HTR-8/SVneo (cell line): ENCODE measurements at regions not wholly inside any gene's neighbourhood (a gene's known extent, or its start where the extent isn't known, plus 50 kb on each side); places are given as distances from the start of the nearest gene placed in this dataset.
"Not testable (repeated sequence)": the region's sequence is repeated elsewhere in the genome, so short reads cannot be mapped to it uniquely, and the experiment has no call there.

Experiments
- DNase-seq: peaks from one replicate; pipeline ENCODE4 v3.0.0; 2011; ENCODE audit warnings: low spot score, mixed read lengths; ENCODE audit not compliant: insufficient read length
- FAIRE-seq: peaks from 2 replicates; lab custom pipeline; 2011; peaks lifted over from hg19 to GRCh38; lab: Jason Lieb, UNC

GRCh38 chr7:113030489-113030888, 56.1 kb downstream of the GPR85 start:
- FAIRE-seq (no peak), DNase-seq (no peak)

- FAIRE-seq = no peak
- DNase-seq = no peak
These were observed 59.7 kb downstream of the GPR85 start for GRCh38 chr7:113026941-113027340.

- FAIRE-seq = not testable (repeated sequence)
These were observed 69.3 kb downstream of the GPR85 start for GRCh38 chr7:113017144-113017857.

DNA sequence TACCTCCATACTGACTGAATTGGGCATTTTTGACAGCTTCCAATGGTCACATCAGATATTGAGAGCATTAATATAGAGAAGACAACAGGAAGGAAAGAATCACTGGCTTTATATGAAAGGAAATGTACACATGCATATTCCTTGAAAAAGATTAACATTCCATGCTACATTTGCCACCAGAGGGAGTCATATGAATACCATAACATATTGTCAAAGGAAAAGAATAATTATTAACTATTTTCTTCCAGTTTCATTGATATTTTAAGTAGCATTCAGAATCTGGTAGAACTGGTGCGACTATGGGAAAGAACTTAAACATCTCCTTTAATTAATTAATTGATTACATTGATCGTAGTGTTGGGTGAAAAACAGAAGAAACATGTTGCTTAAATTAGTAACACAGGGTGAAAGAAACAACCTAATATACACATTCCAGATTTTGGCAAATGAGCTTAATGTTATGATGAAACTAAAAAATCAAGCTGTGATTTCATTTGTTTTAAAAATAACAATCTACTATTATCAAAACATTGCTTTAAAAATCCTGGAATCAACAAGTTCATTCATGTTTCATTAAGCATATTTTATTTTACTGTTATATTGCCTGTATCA, 71.5 kb downstream of the GPR85 start:
- DNase-seq (peak; percentile 5), FAIRE-seq (no peak)

More at GRCh38 chr7:113017144-113017857, 69.3 kb downstream of the GPR85 start:
- DNase-seq = not testable (repeated sequence)

DNA sequence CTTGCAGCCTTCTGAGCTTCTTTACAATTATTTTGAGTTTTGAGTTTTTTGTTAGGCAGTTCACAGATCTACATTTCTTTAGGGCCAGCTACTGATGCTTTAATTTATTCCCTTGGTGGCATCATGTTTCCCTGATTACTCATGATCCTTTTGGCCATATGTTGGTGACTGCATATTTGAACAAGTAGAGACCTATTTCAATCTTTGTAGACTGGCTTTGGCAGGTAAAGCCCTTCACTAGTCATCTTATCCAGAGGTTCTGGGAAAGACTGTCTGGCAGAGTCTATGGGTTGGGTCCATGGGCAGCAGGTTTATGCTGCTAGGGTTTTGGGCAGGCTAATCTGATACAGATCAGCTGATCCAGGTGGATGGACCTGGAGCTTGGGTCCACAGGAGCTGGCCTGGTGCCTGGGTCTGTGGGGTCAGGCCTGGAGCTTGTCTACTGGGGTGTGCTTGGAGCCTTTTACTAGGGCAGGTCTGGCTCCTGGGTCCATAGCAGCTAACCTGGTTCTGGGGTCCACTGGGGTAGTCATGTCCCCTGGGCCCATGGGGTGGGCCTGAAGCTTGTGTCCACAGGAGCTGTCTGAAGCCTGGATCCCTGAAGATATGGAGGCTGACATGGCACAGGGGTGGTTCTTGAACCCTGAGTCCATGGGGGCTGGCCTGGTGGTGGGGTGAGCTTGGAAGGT, 72.7 kb downstream of the GPR85 start:
- DNase-seq = no peak
- FAIRE-seq = no peak

DNA sequence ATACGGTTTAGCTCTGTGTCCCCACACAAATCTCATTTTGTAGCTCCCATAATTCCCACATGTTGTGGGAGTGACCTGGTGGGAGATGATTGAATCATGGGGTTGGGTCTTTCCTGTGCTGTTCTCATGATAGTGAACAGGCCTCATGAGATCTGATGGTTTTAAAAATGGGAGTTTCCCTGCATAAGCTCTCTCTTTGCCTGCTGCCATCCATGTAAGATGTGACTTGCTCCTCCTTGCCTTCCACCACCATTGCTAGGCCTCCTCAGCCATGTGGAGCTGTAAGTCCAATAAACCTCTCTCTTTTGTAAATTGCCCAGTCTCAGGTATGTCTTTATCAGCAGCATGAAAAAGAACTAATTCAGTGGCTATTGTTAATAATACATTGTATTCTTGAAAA, 73.8 kb downstream of the GPR85 start:
- DNase-seq, FAIRE-seq: not testable (repeated sequence)

DNA sequence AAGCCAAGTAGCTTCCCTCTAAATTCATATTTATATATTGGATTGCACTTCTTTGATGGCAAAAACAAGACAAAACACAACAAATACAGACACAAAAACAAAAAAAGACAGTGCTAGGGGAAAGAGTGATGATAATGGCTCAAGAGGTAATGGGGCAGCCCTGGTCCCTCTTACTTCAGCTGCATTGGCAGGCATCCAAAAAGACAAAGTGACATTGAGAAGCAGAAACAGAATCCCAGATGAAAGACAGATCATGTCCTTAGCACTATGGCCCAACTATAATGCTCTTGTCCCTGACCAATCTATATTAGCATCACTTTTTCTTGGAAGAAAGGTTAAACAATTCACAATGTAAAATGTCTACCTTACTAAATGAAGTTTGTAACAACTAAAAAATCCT, 76.2 kb downstream of the GPR85 start:
- no peak for FAIRE-seq
- DNase-seq = no peak

GRCh38 chr7:113008755-113009154, 77.9 kb downstream of the GPR85 start:
- no peak for FAIRE-seq
- no peak for DNase-seq

DNA sequence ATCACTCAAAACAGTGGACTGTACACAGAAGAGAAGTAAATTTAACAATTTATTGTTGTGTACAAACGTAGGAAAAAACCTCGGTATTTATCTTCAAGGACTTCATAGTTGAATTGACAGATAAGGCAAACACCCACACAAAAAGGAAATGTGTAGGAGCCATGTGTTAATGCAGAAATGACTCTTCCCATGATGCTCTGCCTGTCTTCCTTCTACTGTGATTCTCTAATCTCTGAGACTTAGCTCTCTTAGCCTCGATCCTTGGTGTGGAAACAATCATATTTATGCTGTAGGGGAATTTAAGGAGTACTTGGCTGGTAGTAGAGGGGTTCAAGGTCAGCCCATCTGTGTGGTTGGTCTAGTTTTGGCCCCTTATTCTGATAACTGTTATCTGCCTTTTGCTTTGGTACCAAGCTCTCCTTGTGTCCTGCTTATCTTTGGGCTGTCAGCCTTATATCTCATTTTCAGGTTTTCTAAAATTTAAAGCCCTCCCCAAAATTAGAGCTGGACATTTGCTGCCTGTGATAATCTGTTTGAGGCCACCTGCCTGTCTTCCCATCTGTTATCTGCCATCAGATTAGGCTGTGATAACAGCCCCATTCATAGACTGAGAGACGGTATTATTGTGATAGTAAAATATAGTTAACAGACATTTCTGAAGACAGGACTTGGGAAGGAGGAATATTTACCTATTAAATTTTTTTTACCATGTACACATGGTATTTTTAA, 81.7 kb downstream of the GPR85 start:
- no peak for FAIRE-seq
- no peak for DNase-seq

DNA sequence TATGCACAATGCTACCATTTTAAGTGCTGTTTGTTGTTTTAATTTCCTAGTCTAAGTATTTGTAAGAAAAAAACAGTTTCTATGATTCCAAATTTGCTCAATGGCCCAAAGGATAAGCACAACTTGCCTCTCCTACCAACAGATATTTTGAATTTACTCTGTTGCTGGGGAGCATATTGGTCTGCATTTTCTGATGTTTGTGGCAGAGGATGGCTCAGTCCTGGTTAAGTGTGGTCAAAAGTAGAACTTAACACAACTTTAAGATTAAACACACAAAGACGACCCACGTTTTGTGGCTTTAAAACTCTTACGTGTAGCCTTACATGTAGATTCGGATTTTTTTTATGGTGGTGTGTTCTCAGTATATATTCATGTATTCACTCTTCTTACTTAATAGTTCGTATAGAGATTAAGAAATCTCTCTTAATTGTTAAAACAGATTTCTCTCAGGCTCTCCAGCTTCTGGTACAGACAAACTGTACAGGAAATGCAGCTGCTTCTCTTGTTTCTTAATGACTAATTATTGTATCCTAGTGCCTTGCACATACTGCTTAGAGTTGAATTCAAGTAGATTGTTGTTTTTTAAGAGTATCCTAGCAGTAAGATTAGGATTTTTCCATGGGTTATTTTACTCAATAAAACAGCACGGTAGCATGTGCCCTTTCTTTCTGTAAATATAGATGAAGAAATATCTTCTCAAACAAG, 86.2 kb downstream of the GPR85 start:
- FAIRE-seq = no peak
- DNase-seq = no peak

- no peak for DNase-seq
- FAIRE-seq = no peak
These were observed 88.8 kb downstream of the GPR85 start for GRCh38 chr7:112997831-112998230.

DNA sequence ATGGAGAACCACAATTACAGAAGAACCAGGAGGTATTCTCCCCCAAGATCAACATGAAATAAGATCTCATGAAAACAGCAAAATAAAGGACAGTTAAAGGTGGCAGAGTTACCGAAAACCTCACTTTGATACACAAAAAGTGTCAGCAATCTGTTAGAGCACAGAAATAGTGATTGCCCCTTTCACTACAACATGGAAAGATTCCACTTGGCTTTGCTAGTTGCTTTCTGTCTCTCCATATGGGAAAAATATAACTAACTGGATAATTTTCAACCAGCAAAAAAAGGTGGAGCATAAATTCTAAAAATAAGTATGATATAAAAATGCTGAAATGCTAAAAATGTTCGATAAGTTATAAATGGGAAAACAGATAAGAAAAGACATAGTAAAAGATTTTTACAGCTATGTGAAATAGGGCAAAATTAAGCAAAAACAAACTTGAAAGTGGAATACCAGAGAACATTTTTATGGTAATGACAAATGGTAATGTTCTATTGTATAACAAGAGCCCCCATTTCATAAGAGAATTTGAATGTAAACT, 90.2 kb downstream of the GPR85 start:
- FAIRE-seq (no peak), DNase-seq (no peak)

- FAIRE-seq = no peak
These were observed 91.4 kb downstream of the GPR85 start for GRCh38 chr7:112995059-112995824.

GRCh38 chr7:112994656-112995055, 92.0 kb downstream of the GPR85 start:
- FAIRE-seq = no peak

More at GRCh38 chr7:112995059-112995824, 91.4 kb downstream of the GPR85 start:
- DNase-seq = no peak

DNA sequence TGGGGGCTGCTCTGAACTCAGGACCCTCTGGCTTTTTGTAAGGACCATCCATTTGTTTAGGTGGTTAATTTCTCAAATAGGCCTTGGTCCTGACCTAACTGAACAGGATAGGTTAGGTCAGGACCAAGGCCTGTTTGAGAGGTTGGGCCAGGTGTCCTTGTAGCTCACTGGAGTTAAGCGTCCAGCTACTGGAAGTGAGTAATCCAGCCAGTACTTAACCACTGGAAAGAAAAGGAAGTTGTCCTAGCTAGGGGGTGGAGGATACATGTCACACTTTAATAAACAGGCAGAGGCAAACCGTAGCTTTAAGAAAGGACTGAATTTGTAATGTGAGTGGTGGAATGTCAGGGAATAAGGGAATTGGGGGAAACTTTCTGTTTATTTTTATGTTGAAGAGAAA, 96.0 kb downstream of the GPR85 start:
- FAIRE-seq (no peak), DNase-seq (no peak)

More at GRCh38 chr7:112994656-112995055, 92.0 kb downstream of the GPR85 start:
- no peak for DNase-seq

DNA sequence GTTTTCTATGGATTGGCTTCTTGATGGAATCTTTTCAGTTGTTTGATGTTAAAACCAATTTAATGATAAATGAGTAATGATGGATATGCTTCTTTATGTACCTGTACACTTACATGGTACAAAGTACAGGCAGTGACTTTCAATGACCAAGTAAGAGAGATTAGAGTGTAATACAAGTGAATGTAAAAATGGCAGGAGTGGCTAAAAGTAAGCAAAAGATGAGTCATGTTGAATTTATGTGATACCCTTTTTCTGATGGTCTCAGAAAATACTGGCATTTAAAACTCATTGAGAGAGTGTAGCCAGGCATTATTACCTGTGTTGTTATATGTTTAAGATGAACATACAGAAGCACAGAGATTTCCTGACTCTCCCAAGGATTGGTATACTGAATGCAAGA, 97.1 kb downstream of the GPR85 start:
- DNase-seq = no peak
- no peak for FAIRE-seq

GRCh38 chr7:112987171-112987570, 99.5 kb downstream of the GPR85 start:
- DNase-seq = no peak

GRCh38 chr7:112986256-112987031, 100.2 kb downstream of the GPR85 start:
- FAIRE-seq = no peak
- no peak for DNase-seq

More at GRCh38 chr7:112987171-112987570, 99.5 kb downstream of the GPR85 start:
- no peak for FAIRE-seq
